GM19238 (cell line): ENCODE measurements at regions not wholly inside any gene's neighbourhood (a gene's known extent, or its start where the extent isn't known, plus 50 kb on each side); places are given as distances from the start of the nearest gene placed in this dataset.
"Not testable (repeated sequence)": the region's sequence is repeated elsewhere in the genome, so short reads cannot be mapped to it uniquely, and the experiment has no call there.

Experiments
- DNase-seq: peaks from one replicate; pipeline ENCODE4 v3.0.0; 2011; ENCODE audit warnings: low spot score; ENCODE audit not compliant: insufficient read length

DNA sequence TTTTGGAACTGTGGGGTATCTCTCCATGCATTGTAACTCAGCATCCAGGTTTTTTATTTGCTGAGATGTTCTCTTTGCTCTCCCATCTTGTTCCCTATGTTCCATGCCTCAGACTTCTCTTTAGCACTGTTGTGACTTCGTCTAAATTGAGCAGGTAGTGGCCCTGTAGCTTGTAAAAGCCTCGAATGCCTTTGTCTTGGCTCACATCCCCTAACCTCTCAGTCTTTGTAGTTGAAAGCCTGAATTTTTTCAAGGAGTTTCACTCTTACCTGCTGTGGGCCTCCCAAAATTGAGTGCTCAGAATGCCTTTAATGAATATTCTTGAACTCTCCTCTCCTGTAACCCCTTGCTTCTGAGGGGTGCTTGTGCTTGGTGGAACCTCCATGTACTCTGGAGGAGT is 1137.3 kb downstream of the REEP3 start:
- no peak for DNase-seq

DNA sequence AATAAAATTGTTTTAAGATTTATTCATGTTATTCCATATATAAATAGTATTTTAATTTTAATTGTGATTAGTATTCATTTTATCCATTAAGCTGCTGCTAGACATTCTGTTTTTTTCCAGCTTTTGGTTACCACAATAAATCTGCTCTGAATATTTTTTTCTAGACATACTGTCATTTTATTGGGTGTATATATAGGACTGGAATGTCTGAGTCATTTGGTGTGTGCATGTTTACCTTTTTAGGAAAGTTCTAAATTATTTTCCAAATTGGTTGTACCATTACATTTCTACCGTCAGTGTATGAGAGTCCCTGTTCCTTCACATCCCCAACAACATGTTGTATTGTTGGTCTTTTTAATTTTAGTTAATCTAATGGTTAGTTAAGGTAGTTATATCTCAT is 1138.1 kb downstream of the REEP3 start:
- DNase-seq: no peak

DNA sequence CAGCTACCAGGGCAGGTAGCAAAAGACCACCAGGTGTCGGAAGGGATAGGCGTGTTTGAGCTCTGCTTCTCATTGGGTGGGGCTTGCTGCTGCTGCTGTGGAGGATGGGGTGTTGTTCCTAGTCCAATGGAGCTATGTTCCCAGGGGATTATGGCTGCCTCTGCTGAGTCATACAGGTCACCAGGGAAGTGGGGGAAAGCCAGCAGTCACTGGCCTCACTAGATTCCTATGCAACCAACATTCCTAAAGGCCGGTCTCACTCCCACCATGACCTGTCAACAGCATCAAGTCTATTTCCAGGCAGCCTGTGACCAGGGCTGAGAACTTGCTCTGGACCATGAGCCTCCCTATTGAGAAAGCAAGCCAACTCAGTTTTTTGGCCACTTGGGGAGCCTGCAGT is 1160.8 kb downstream of the REEP3 start:
- DNase-seq: no peak

DNA sequence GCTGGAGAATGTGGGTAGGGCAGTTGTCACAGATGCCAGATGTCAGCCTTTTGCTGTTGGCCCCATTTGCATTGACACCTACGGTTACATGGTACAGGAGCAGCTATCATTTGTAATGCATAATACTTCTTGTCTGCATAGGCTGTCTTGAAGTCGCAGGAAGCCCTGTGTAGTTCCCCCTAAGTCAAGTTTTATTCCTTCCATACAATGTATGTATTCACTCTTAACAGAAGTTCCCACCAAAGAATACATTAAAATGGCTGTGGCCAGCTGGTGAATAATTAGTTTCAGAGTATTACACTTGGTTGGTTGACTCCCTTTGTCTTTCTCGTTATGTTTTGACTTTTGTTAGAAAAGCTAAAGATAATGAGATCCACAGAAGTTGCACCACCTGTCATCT is 1169.0 kb downstream of the REEP3 start:
- DNase-seq: no peak

DNA sequence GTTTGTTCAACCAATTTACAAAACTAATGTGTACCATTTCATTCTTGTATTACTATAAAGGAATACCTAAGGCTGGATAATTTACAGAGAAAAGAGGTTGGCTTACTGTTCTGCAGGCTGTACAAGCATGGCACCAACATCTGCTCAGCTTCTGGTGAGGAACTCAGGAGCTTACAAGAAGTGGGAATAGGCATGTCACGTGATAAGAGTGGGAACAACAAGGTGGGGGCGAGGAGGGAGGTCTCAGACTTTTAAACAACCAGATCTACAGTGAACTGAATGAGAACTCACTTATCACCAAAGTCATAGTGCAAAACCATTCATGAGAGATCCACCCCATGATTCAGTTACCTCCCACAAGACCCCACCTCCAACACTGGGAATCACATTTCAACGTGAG is 1178.0 kb downstream of the REEP3 start:
- DNase-seq: no peak

DNA sequence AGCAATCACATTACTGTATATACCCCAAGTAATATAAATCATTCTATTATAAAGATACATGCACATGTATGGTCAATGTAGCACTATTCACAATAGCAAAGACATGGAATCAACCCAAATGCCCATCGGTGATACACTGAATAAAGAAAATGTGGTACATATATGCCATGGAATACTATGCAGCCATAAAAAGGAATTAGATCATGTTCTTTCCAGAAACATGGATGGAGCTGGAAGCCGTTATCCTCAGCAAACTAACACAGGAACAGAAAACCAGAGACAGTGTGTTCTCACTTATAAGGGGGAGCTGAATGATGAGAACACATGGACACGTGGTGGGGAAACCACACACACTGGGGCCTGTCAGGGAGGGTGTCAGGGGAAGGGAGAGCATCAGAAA is 1180.9 kb downstream of the REEP3 start:
- DNase-seq: not testable (repeated sequence)

DNA sequence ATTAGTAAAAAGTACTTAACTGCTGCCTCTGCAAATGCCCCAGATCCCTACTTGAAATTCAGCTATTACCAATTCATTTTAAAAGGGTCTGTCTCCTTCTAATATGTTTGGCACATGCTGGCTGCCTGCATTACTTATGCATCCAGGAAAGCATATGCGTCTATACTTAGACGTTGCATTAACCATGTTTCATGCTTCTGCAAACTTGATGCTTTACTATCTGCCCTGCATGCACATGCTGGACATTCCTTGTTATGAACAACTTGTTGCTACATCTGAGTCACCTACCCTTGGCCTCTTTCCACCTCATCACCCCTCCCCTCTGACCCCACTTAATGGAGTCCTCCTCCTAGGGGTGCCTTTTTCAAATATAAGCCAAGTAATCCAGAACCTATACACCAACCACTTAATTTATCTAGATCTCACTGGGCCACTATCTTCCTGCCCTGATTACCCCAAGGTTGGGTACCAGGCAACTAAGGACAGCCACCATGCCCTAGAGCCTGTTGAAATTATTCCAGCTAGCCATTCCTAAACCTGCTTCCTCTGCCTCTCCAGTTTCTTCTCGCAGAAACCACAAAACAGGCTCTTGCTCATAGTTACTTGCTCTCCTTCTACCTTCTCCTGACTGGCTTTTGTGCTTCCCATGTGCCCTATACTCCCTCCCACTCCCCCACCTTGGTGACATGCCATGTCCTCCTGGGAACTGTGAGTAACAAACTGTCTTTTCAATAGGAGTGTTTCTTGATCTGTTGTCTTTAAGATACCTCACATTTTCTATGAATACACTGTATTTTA is 1187.9 kb downstream of the REEP3 start:
- no peak for DNase-seq

DNA sequence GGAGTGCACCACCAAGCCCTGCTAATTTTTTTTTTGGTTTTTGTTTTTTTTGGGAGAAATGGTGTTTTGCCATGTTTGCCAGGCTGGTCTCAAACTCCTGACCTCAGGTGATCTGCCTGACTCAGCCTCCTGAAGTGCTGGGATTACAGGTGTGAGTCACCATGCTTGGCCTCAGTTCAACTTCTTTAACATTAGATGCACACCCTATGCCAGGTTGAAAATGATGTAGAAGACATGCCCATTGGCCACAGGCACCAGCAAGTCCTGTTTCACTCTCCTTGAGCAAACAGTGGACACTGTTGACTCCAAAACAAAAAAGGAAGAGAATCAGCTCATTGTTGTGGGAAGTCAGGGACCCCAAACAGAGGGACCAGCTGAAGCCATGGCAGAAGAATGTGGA is 1205.3 kb downstream of the REEP3 start:
- no peak for DNase-seq

DNA sequence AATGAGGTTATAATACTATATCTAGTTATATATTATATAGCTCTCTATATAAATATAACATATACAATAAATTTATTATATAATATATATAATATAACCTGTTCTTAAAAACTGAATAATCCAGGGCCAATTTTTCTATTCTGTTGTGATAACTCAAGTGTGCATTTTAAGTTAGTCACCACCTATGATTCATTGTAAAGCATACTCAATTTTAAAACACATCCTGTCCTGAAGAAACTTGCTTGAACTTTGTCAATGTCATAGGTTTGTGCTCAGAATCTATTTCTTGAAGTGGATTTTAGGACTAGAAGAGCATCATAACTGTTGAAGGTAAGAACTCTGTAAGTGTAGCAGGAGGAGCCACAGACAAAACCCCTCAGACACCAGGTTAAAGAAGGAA is 1209.8 kb downstream of the REEP3 start:
- DNase-seq: no peak

DNA sequence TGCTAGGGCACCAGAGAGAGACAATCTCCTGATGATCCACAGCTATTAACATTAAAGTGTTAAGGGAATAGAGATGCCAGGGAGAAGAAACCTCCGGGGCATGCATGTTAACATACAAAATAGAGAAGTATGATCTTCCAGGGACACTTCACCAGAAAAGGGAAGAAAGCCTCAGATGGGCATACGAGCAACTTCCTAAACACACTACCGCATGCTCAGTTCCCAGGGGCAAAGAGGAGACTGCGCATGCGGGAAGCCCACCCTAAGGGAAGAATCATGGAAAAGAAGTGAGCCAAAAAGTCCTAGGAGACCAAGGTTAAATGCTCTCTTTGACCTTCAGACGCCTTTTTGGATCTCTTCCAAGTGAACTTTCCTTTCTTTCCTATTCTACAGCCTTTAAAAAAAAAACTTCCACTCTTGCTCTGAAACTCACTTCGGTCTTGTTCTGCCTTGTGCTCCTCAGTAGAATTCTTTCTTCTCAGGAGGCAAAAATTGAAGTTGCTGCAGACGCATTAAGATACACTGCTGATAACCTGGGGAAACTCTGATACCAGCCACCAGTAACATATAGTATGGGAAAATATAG is 1211.3 kb downstream of the REEP3 start:
- no peak for DNase-seq

DNA sequence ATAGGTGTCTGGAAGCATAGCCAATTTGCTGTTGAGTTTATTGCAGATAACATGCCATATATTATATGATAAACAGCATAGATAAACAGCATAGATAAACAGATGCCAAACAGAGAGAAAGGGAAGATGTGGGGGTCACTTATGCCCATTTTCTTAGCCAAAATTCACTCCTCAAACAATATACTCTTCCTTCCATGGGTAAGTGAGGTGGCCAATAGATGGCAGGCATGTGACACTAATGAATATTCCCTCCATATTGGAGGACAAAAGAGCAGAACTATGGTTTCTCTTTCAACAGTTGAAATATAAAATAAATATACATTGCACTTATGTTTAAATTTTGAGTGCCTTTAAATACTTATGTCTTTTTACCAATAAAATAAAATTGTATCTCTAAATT is 1212.8 kb downstream of the REEP3 start:
- DNase-seq: no peak

DNA sequence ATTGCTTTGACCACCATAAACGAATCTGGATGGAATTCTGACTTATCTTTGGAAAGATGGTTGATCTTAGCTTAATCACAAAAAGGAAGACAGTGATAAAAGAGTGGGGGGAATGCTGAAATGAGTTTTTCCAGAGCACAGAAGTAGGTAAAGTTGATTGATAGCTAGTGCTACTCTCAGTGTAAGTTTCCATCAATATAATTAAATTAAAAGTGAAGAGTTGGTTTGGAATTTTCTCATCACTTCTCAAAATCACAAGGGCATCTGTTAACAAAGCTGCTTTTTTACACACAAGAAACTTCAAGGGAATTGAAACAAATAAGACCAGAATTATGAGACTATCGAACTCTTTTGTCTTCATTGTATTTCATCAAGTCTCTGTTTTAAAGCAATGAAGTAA is 1217.3 kb downstream of the REEP3 start:
- DNase-seq: no peak

DNA sequence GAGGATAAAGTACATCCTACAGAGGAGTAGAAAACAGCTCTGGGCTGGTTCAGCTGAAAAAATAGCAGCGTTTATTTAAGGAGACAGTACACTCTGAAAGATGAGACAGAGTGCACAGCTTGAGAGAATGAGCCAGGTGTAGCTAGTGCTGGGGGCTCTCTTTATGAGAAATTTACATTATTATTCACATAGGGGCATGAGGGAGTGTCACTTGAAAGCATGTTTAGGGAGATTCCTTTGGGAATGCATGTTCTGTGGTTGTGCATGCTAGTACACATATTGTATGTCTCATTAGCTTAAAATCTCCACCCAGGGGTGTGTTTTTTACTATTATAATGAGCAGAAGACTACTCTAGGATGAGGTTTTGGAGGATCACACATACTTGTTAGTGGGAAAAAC is 1224.4 kb downstream of the REEP3 start:
- DNase-seq: no peak

DNA sequence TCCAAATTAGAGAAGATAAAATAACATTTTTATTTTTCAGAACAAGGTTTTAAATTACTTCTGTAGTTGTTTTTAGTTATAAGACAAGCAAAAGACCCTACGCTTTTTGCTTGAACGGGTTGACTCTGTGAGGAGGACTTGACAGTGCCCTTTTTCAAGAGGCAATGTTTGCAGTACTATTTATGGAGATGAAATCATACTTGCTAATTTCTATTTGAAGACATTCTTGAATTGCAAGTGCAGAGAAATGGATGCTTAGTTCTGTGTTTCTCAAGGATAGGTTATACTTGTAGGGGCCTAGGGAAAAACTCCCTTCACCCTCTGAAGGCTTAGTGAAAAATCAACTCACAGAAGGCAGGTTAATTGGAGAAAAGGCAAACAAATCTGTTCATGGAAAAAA is 1229.5 kb downstream of the REEP3 start:
- DNase-seq: no peak

DNA sequence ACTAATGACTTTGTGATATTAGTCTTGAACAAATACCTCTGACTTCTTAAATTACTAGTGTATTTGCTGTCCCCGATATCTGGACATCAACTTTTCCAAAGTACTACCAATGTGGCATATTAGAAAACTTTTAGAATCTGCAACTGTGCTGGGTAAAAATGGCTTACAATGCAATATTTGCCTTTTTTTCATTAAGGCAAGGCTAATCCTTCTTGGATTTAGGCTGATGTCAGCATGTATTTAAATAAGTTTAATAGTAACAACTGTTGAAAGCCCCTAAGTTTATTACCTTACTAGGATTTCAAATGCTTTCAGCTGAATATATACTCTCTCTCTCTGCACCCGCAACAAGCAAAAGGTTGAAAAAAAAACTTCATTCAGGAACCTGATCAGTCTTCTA is 1232.3 kb downstream of the REEP3 start:
- DNase-seq: no peak

DNA sequence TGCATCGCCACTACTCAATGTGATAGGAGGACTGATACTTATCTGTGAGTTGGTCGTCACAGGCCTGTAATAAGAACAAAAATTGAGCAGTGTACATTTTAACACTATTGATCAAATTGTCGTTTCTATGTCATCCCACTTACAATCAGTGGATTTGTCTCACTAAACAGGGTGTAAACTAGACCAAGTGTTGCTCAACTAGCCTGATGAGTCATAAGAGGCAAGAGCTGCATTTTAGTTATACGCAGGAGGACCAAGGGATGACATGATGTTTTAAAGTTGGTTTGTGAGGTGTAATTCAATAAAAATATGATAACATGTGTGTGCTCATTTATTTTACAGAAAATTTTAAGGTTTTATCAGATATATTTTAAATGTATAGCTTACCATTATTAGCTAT is 1239.2 kb downstream of the REEP3 start:
- no peak for DNase-seq

DNA sequence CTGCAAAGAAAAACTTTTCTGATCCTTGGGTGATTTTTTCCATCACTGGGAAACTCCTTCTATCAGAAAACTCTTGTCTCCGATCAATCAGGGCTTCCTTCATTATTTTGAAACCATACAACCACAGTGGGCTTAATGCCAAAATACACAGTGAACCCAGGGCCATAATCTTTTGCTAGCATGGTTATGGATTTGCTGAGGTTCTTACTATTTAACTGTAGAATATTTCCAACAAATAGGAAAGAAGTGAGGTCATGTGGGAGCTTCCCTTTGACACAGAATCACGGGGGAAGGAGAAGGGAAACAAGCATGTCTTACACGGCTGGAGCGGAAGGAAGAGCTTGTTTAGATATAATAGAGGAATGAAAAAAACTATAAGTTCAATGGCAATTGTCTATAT is 1241.7 kb downstream of the REEP3 start:
- no peak for DNase-seq

DNA sequence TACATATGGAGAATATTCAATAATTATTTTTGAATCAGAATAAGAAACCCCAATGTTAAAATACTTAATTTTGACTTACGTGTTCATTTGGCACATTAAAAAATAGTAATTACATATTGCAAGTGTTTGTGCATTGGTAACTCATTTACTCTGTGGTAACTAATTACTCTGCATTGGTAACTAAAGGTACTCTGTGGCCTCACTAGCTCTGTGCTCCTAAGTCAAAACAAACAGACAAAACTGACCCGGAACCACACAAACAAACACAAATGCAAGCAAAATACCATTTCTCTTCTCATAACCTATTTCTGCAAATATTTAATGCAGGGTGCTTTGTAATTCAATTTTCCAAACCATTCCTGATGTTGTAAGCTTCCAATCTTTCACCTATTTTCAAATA is 1244.3 kb downstream of the REEP3 start:
- DNase-seq: no peak

DNA sequence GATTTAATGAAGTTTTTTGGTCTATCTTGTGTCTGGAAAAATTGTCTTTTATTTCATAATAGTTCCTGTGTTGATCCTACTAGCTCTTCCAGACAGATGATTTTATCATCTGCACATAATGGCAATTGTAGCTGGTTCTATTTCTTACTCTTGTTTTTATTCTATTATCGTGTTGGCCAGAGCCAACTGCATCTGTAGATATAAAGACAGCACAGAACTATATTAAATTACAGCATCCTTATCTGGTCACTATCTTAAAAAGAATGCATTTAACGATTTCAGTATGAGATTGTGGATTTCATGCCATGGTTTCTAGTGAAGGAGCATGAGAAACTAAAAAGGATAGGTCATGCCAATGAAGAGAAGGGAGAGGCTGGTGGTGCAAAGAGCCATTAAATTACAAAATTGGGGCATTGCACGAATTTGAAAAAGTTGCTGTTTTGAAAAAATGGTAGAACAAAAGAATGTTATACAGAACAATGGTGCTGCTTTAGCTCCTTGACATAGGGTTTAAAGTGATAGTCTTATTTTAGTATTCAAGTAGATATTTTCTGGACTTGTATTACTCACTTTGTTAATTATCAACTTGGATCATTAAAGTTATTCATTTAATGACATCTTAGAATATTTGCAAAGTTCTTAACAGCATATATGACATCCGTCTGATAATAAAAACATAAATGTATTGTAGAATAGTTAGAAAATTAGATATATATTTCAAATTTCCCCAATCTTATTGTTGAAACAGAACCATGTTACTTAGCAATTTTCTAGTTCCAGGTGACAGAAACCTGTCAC is 1250.3 kb downstream of the REEP3 start:
- DNase-seq: no peak

DNA sequence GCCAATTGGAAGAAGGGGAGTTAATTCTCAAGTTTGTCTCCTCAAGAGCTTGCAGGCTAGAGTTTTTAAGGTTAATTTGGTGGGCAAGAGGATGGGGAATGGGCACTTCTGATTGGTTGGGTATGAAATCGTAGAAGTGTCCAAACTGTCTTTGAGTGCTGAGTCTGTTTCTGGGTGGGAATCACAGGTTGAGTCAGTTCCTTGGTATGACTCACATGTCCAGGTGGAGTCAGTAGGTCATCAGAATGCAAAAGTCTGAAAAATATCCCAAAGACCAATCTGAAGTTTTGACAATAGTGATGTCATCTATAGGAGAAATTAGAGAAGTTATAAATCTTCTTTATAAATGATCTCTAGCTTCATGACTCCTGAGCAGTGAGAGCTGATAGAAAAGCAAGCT is 1252.2 kb downstream of the REEP3 start:
- DNase-seq: no peak

DNA sequence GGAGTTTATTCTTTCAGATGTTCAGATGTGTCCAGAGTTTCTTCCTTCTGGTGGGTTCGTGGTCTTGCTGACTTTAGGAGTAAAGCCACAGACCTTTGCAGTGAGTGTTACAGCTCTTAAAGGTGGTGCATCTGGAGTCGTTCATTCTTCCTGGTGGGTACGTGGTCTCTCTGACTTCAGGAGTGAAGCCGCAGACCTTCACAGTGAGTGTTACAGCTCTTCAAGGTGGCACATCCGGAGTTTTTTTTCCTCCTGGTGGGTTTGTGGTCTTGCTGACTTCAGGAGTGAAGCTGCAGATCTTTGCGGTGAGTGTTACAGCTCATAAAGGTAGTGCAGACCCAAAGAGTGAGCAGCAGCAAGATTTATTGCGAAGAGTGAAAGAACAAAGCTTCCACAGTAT is 1263.2 kb downstream of the REEP3 start:
- DNase-seq: not testable (repeated sequence)

DNA sequence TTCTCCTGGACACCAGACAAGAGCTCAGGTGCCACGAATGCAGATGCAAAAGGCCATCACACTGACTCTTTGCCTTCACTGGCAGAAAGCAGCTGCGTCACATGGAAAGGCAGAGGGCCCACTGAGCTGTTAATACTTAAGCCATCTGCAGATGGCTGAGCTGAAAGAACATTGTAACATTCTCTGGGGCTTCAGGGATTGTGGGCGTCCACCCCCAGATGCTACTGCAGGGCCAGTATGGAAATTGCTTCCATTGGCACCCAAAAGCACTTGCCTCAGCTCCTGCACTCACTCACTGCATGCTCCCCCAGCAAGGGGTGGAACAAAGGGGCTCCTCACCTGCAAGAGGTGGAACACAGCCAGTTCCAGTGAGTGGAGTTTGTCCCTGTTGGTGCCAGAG is 1264.6 kb downstream of the REEP3 start:
- DNase-seq: no peak

DNA sequence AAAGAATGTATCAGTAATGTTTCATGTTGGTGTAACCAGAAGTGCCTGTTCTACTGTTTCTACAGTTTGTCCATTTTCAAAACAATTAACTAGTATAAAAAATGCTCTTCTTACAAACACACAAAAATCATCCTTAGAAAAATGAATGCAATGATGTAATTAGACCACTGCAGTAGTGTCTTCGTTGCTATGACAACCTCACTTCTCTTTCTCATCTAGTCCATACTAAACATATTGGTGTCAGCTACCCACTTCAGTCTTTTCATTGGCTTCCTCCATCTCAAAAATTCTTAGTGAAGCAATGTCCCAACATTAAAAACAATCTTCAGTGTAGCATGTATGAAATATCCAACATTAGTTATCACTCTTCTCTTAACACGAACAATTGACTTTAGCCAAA is 1265.8 kb downstream of the REEP3 start:
- DNase-seq: no peak
